ENCODE measurements at regions not wholly inside any gene's neighbourhood (a gene's known extent, or its start where the extent isn't known, plus 50 kb on each side); places are given as distances from the start of the nearest gene placed in this dataset.

- H3K4me3 ChIP-seq (ENCODE audit: low read length) = no peak overlapping the region
- POLR2A ChIA-PET (ENCODE audit: unreplicated experiment) = no interaction called here
- no peaks in the 10 kb centered on the region for H3K79me2 ChIP-seq (ENCODE audit: low read length)
- peaks cover 12% of the 10 kb centered on the region for H3K4me1 ChIP-seq (ENCODE audit: insufficient read depth, low read length)
- no peaks in the 10 kb centered on the region for H3K27me3 ChIP-seq (ENCODE audit: low read length)
- BruUV-seq (replicated peaks) = no TSS peak
- no peak for DNase-seq
- TF ChIP-seq EZH2phosphoT487 (IDR thresholded peaks at IDR 0.05; ENCODE audit: borderline replicate concordance, low read length) (no peak), CTCF (conservative IDR thresholded peaks at IDR 0.05; ENCODE audit: low read depth, low read length) (no peak), EZH2 (IDR thresholded peaks at IDR 0.05; ENCODE audit: low read length, unreplicated experiment) (no peak)
- H3K9me3 ChIP-seq (ENCODE audit: low read length) = no peaks in the 10 kb centered on the region
- intact Hi-C loops (cut with micrococcal nuclease) = loop anchor here (10.0 kb wide), 1 partner anchor 216 kb away; no protein-coding TSS in a partner anchor
- no peak for ATAC-seq
- H3K36me3 ChIP-seq (ENCODE audit: low read depth, low read length) = no peaks in the 10 kb centered on the region
- H3K4me2 ChIP-seq (ENCODE audit: low read length) = no peak overlapping the region
- no peaks in the 10 kb centered on the region for H3K9me2 ChIP-seq (replicated peaks; ENCODE audit: low read length)
- no peak overlapping the region for H2AFZ ChIP-seq (ENCODE audit: low read length)
- no peak overlapping the region for H3K27ac ChIP-seq (ENCODE audit: low read length)
- no peaks in the 10 kb centered on the region for H3F3A ChIP-seq (ENCODE audit: low read length, unreplicated experiment)
- CTCF ChIA-PET = no interaction called here
- no peaks in the 10 kb centered on the region for H4K20me1 ChIP-seq (ENCODE audit: low read length)
- H3K9ac ChIP-seq (ENCODE audit: low read length) = no peak overlapping the region
Measured at GRCh38 chr1:222239130-222239529, 308.8 kb downstream of the HHIPL2 start.

- Histone ChIP-seq H3F3A (ENCODE audit: low read length, unreplicated experiment) (no peaks in the 10 kb centered on the region), H3K4me3 (ENCODE audit: low read length) (no peak overlapping the region), H3K27ac (ENCODE audit: low read length) (no peak overlapping the region), H3K79me2 (ENCODE audit: low read length) (no peaks in the 10 kb centered on the region), H3K4me2 (ENCODE audit: low read length) (no peak overlapping the region), H3K9me2 (replicated peaks; ENCODE audit: low read length) (no peaks in the 10 kb centered on the region), H3K27me3 (ENCODE audit: low read length) (peaks cover 25% of the 10 kb centered on the region; the same call in 1 of the 2 replicates), H3K9ac (ENCODE audit: low read length) (no peak overlapping the region), H3K4me1 (ENCODE audit: insufficient read depth, low read length) (no peaks in the 10 kb centered on the region), H2AFZ (ENCODE audit: low read length) (no peak overlapping the region), H4K20me1 (ENCODE audit: low read length) (no peaks in the 10 kb centered on the region), H3K9me3 (ENCODE audit: low read length) (no peaks in the 10 kb centered on the region), H3K36me3 (ENCODE audit: low read depth, low read length) (no peaks in the 10 kb centered on the region)
- no TSS peak for BruUV-seq (replicated peaks)
- TF ChIP-seq EZH2phosphoT487 (IDR thresholded peaks at IDR 0.05; ENCODE audit: borderline replicate concordance, low read length) (no peak), EZH2 (IDR thresholded peaks at IDR 0.05; ENCODE audit: low read length, unreplicated experiment) (no peak), CTCF (conservative IDR thresholded peaks at IDR 0.05; ENCODE audit: low read depth, low read length) (no peak)
- intact Hi-C loops (cut with micrococcal nuclease) = loop anchor here (10.0 kb wide), 1 partner anchor 220 kb away; no protein-coding TSS in a partner anchor
- ATAC-seq = no peak
- POLR2A ChIA-PET (ENCODE audit: unreplicated experiment) = no interaction called here
- CTCF ChIA-PET = no interaction called here
- DNase-seq = no peak
Measured at GRCh38 chr1:222234351-222234750, 313.6 kb downstream of the HHIPL2 start.

- no peak overlapping the region for H2AFZ ChIP-seq (ENCODE audit: low read length)
- H3K9me2 ChIP-seq (replicated peaks; ENCODE audit: low read length) = no peaks in the 10 kb centered on the region
- H3K27me3 ChIP-seq (ENCODE audit: low read length) = peaks cover 25% of the 10 kb centered on the region; the same call in 1 of the 2 replicates
- H3K4me2 ChIP-seq (ENCODE audit: low read length) = no peak overlapping the region
- POLR2A ChIA-PET (ENCODE audit: unreplicated experiment) = no interaction called here
- no peaks in the 10 kb centered on the region for H3F3A ChIP-seq (ENCODE audit: low read length, unreplicated experiment)
- no TSS peak for BruUV-seq (replicated peaks)
- H3K9me3 ChIP-seq (ENCODE audit: low read length) = no peaks in the 10 kb centered on the region
- ATAC-seq (no peak), DNase-seq (peak; percentile 28)
- no peak overlapping the region for H3K9ac ChIP-seq (ENCODE audit: low read length)
- no peaks in the 10 kb centered on the region for H3K36me3 ChIP-seq (ENCODE audit: low read depth, low read length)
- H3K4me1 ChIP-seq (ENCODE audit: insufficient read depth, low read length) = no peaks in the 10 kb centered on the region
- CTCF ChIA-PET = no interaction called here
- intact Hi-C loops (cut with micrococcal nuclease) = loop anchor here (10.0 kb wide), 1 partner anchor 221 kb away; no protein-coding TSS in a partner anchor
- H3K27ac ChIP-seq (ENCODE audit: low read length) = no peak overlapping the region
- H4K20me1 ChIP-seq (ENCODE audit: low read length) = no peaks in the 10 kb centered on the region
- peak; percentile 47; the same call in 1 of the 2 replicates for TF ChIP-seq CTCF (conservative IDR thresholded peaks at IDR 0.05; ENCODE audit: low read depth, low read length)
- TF ChIP-seq EZH2 (IDR thresholded peaks at IDR 0.05; ENCODE audit: low read length, unreplicated experiment) = no peak
- no peak overlapping the region for H3K4me3 ChIP-seq (ENCODE audit: low read length)
- H3K79me2 ChIP-seq (ENCODE audit: low read length) = no peaks in the 10 kb centered on the region
Measured at GRCh38 chr1:222233444-222234158, 314.3 kb downstream of the HHIPL2 start.

Measured in PC-3 (cell line).